Suprapubic skin (tissue), 4 donors: ENCODE measurements at regions not wholly inside any gene's neighbourhood (a gene's known extent, or its start where the extent isn't known, plus 50 kb on each side); places are given as distances from the start of the nearest gene placed in this dataset.

Experiments used
- DNase-seq, 2 donors: peaks; one replicate each; pipeline ENCODE4 v3.0.0-alpha.2; 2019; ENCODE audit warnings: low spot score in 2 of 2
- H3K27ac ChIP-seq: fragments of 200-600 bp; sonication (generic); one replicate; pipeline ENCODE4 v1.5.1; 2019
- H3K27me3 ChIP-seq: fragments of 200-600 bp; sonication (generic); one replicate; pipeline ENCODE4 v1.5.1; 2019
- H3K36me3 ChIP-seq: fragments of 200-600 bp; sonication (generic); one replicate; pipeline ENCODE4 v1.5.1; 2019
- H3K4me1 ChIP-seq: fragments of 200-600 bp; sonication (generic); one replicate; pipeline ENCODE4 v1.5.1; 2019
- H3K4me3 ChIP-seq: fragments of 200-600 bp; sonication (generic); one replicate; pipeline ENCODE4 v1.5.1; 2019; ENCODE audit warnings: mild to moderate bottlenecking
- H3K9me3 ChIP-seq: fragments of 200-600 bp; sonication (generic); one replicate; pipeline ENCODE4 v1.5.1; 2019
- CTCF ChIP-seq, 2 donors: fragments of 200-600 bp in 1 of 2; fragments of 450-650 bp in 1 of 2; sonication (generic) in 1 of 2; IDR thresholded peaks; one replicate each; pipeline ENCODE4 v1.5.1; 2016 to 2019; ENCODE audit warnings: antibody characterized with exemption in 2 of 2, mild to moderate bottlenecking in 1 of 2, moderate library complexity in 1 of 2
- EP300 ChIP-seq: sonication (generic); formaldehyde crosslinking; IDR thresholded peaks from one replicate; pipeline ENCODE4 v1.6.1; 2017; ENCODE audit warnings: antibody characterized with exemption
- POLR2A ChIP-seq, 2 donors: fragments of 450-650 bp; IDR thresholded peaks; one replicate each; pipeline ENCODE4 v1.6.1; 2017; ENCODE audit warnings: antibody characterized with exemption in 2 of 2, mild to moderate bottlenecking in 2 of 2, moderate library complexity in 2 of 2
- POLR2AphosphoS5 ChIP-seq, 3 donors: sonication (generic); formaldehyde crosslinking; IDR thresholded peaks; one replicate each; pipeline ENCODE4 v1.6.1; 2017; ENCODE audit warnings: antibody characterized with exemption in 3 of 3
- WGBS: methylation state at CpG from one replicate; pipeline ENCODE4 v1.1.5; 2018; 5-methylcytosine and 5-hydroxymethylcytosine counted together

- Histone ChIP-seq H3K27ac (no peak overlapping the region), H3K9me3 (peaks cover 3% of the 10 kb centered on the region), H3K36me3 (no peaks in the 10 kb centered on the region), H3K4me1 (no peaks in the 10 kb centered on the region), H3K4me3 (no peak overlapping the region), H3K27me3 (no peaks in the 10 kb centered on the region)
- WGBS = 81% methylated on average over 12 of the region's 12 CpGs
- TF ChIP-seq POLR2AphosphoS5 (IDR thresholded peaks at IDR 0.05) = no peak
- TF ChIP-seq POLR2A (IDR thresholded peaks at IDR 0.05) = no peak
- no peak for TF ChIP-seq CTCF (IDR thresholded peaks at IDR 0.05)
- TF ChIP-seq EP300 = no peak
- no peak for DNase-seq
Measured at GRCh38 chr5:5699062-5699461, 276.6 kb downstream of the ICE1 start.

GRCh38 chr5:5695266-5695665 lies 272.8 kb downstream of the ICE1 start:
- H3K27me3 ChIP-seq = peaks cover 1% of the 10 kb centered on the region
- H3K36me3 ChIP-seq = no peaks in the 10 kb centered on the region
- no peak overlapping the region for H3K27ac ChIP-seq
- no peak for TF ChIP-seq POLR2A (IDR thresholded peaks at IDR 0.05)
- TF ChIP-seq CTCF (IDR thresholded peaks at IDR 0.05) = no peak
- TF ChIP-seq POLR2AphosphoS5 (IDR thresholded peaks at IDR 0.05) = no peak
- no peak for TF ChIP-seq EP300
- 50% methylated on average over 3 of the region's 3 CpGs for WGBS
- no peak for DNase-seq
- H3K9me3 ChIP-seq = peaks cover 3% of the 10 kb centered on the region
- no peak overlapping the region for H3K4me3 ChIP-seq
- no peaks in the 10 kb centered on the region for H3K4me1 ChIP-seq

GRCh38 chr5:5688925-5689310 lies 266.4 kb downstream of the ICE1 start:
- no peak for DNase-seq
- H3K4me1 ChIP-seq = no peaks in the 10 kb centered on the region
- no peaks in the 10 kb centered on the region for H3K36me3 ChIP-seq
- no peak for TF ChIP-seq POLR2A (IDR thresholded peaks at IDR 0.05)
- no peak for TF ChIP-seq EP300
- no peak for TF ChIP-seq POLR2AphosphoS5 (IDR thresholded peaks at IDR 0.05)
- no peak for TF ChIP-seq CTCF (IDR thresholded peaks at IDR 0.05)
- H3K27ac ChIP-seq = no peak overlapping the region
- WGBS = 58% methylated on average over 2 of the region's 2 CpGs
- peaks cover 11% of the 10 kb centered on the region for H3K27me3 ChIP-seq
- H3K9me3 ChIP-seq = no peaks in the 10 kb centered on the region
- H3K4me3 ChIP-seq = no peak overlapping the region

- Histone ChIP-seq H3K4me3 (no peak overlapping the region), H3K4me1 (no peaks in the 10 kb centered on the region), H3K36me3 (no peaks in the 10 kb centered on the region), H3K27me3 (peaks cover 11% of the 10 kb centered on the region), H3K9me3 (no peaks in the 10 kb centered on the region), H3K27ac (no peak overlapping the region)
- no peak for DNase-seq
- TF ChIP-seq POLR2AphosphoS5 (IDR thresholded peaks at IDR 0.05) (no peak), EP300 (no peak), POLR2A (IDR thresholded peaks at IDR 0.05) (no peak), CTCF (IDR thresholded peaks at IDR 0.05) (no peak)
- 51% methylated on average over 8 of the region's 8 CpGs for WGBS
Measured at GRCh38 chr5:5688194-5688924, 265.9 kb downstream of the ICE1 start.

- no peaks in the 10 kb centered on the region for H3K36me3 ChIP-seq
- TF ChIP-seq EP300 = no peak
- TF ChIP-seq CTCF (IDR thresholded peaks at IDR 0.05) = no peak
- no peak for TF ChIP-seq POLR2AphosphoS5 (IDR thresholded peaks at IDR 0.05)
- TF ChIP-seq POLR2A (IDR thresholded peaks at IDR 0.05) = no peak
- WGBS = 85% methylated on average over 2 of the region's 2 CpGs
- H3K27ac ChIP-seq = no peak overlapping the region
- no peak overlapping the region for H3K4me3 ChIP-seq
- H3K27me3 ChIP-seq = peaks cover 11% of the 10 kb centered on the region
- no peak for DNase-seq
- H3K9me3 ChIP-seq = no peaks in the 10 kb centered on the region
- no peaks in the 10 kb centered on the region for H3K4me1 ChIP-seq
Measured at GRCh38 chr5:5687113-5687512, 264.6 kb downstream of the ICE1 start.
